H1 (cell line): ENCODE measurements at regions not wholly inside any gene's neighbourhood (a gene's known extent, or its start where the extent isn't known, plus 50 kb on each side); places are given as distances from the start of the nearest gene placed in this dataset.

Experiments
- CBX5 ChIP-seq: fragments of 300-800, 300-1000 bp; sonication (generic); IDR thresholded peaks from 2 replicates; pipeline ENCODE4 v1.7.1; 2016; ENCODE audit warnings: antibody characterized with exemption, low read length, low read depth
- CHD2 ChIP-seq: IDR thresholded peaks from 2 replicates; pipeline ENCODE4 v1.6.1; 2012; ENCODE audit warnings: low read length, improper control_type of control experiment
- CTCF ChIP-seq, 3 experiments: IDR thresholded peaks; 1 replicate in 2 of 3; 2 replicates in 1 of 3; pipeline versions ENCODE4 v1.5.1 to v1.6.1; 2011; ENCODE audit warnings: low read length in 3 of 3, mild to moderate bottlenecking in 3 of 3, inconsistent platforms in 2 of 3, low read depth in 1 of 3, moderate library complexity in 1 of 3; ENCODE audit not compliant: insufficient read depth in 1 of 3; ENCODE audit errors: control extremely low read depth in 1 of 3
- EP300 ChIP-seq, 2 experiments: IDR thresholded peaks; 1 replicate in 1 of 2; 2 replicates in 1 of 2; pipeline ENCODE4 v1.6.1; 2011 to 2012; ENCODE audit warnings: low read depth in 2 of 2, low read length in 2 of 2, mild to moderate bottlenecking in 2 of 2, borderline replicate concordance in 1 of 2, inconsistent platforms in 1 of 2, moderate library complexity in 1 of 2
- GTF2F1 ChIP-seq: IDR thresholded peaks from 2 replicates; pipeline ENCODE4 v1.6.1; 2012; ENCODE audit warnings: low read depth, low read length, improper control_type of control experiment, borderline replicate concordance
- JUN ChIP-seq: IDR thresholded peaks from 2 replicates; pipeline ENCODE4 v1.6.1; 2011; ENCODE audit warnings: low read depth, mild to moderate bottlenecking, improper control_type of control experiment, low read length
- TAF1 ChIP-seq: IDR thresholded peaks from 2 replicates; pipeline ENCODE4 v1.6.1; 2011; ENCODE audit warnings: mild to moderate bottlenecking, low read depth, low read length

GRCh38 chrX:5632061-5632614 lies 596.5 kb downstream of the NLGN4X start:
- TF ChIP-seq EP300 (IDR thresholded peaks at IDR 0.05; ENCODE audit: borderline replicate concordance in 1 of 2, low read depth in 2 of 2, low read length in 2 of 2) (no peak), TAF1 (no peak), CHD2 (no peak), CBX5 (no peak), JUN (no peak), GTF2F1 (no peak), CTCF (IDR thresholded peaks at IDR 0.05; ENCODE audit: control extremely low read depth in 1 of 3, insufficient read depth in 1 of 3, low read depth in 1 of 3, low read length in 3 of 3) (no peak)
